ENCODE measurements at regions not wholly inside any gene's neighbourhood (a gene's known extent, or its start where the extent isn't known, plus 50 kb on each side); places are given as distances from the start of the nearest gene placed in this dataset.
A peak's percentile ranks its signal among the peaks of the same experiment; 100 is the strongest.
"Not testable (repeated sequence)": the region's sequence is repeated elsewhere in the genome, so short reads cannot be mapped to it uniquely, and the experiment has no call there.

DNA sequence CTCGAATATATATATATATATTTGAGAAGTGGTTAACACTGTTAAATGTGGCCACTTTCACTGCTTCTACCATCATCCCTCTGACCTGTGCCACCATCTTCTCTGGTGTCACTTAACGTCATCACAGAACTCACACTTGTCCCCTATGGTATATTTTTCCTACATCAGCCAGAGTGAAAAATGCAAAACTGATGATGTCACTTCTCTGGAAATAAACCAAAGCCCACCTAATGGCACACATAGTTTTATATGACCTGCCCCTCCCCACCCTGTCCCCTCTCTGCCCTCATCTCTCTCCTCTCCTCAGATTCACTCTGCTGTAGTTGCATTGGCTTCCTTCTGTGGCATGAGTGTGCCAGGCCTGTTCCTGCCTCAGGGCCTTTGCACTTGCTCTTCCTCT, 63.9 kb upstream of the IFNGR1 start:
- Histone ChIP-seq H3K36me3 (no peaks in the 10 kb centered on the region), H3K27ac (no peak overlapping the region)
- TF ChIP-seq, protein P1, sequence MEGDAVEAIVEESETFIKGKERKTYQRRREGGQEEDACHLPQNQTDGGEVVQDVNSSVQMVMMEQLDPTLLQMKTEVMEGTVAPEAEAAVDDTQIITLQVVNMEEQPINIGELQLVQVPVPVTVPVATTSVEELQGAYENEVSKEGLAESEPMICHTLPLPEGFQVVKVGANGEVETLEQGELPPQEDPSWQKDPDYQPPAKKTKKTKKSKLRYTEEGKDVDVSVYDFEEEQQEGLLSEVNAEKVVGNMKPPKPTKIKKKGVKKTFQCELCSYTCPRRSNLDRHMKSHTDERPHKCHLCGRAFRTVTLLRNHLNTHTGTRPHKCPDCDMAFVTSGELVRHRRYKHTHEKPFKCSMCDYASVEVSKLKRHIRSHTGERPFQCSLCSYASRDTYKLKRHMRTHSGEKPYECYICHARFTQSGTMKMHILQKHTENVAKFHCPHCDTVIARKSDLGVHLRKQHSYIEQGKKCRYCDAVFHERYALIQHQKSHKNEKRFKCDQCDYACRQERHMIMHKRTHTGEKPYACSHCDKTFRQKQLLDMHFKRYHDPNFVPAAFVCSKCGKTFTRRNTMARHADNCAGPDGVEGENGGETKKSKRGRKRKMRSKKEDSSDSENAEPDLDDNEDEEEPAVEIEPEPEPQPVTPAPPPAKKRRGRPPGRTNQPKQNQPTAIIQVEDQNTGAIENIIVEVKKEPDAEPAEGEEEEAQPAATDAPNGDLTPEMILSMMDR (IDR thresholded peaks at IDR 0.05; ENCODE audit: low read depth, low read length) = no peak

DNA sequence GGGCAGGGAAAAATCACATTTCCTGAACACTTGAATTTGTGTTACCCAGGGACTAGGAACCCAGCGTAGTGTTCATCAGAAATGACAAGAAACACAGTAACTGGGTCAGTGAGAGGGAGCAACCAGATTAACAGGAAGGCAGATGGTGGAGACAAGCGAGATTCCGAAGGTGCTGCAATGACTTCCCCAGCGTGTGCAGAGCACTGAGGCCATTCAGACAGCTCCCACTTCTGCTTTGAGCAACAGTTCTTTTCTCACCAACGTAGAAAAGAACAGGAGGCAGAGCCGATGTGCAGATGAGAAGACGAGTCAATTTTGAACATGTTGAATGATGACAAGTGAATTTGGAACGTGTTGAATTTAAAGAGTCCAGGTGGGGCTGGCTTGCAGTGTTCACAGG, 63.1 kb upstream of the IFNGR1 start:
- H3K9me3 ChIP-seq (ENCODE audit: severe bottlenecking) = no peaks in the 10 kb centered on the region
- no peaks in the 10 kb centered on the region for H3K36me3 ChIP-seq
- TF ChIP-seq, protein P1 (IDR thresholded peaks at IDR 0.05; ENCODE audit: low read depth, low read length) = no peak
- H3K27me3 ChIP-seq (ENCODE audit: insufficient read depth, low read depth, severe bottlenecking) = no peaks in the 10 kb centered on the region
- no peak for DNase-seq
- H3K4me3 ChIP-seq (ENCODE audit: low read depth, low read length) = no peak overlapping the region
- no peak overlapping the region for H3K27ac ChIP-seq

More for the DNA sequence above, 63.9 kb upstream of the IFNGR1 start:
- H3K4me3 ChIP-seq (ENCODE audit: low read depth, low read length) = no peak overlapping the region
- no peaks in the 10 kb centered on the region for H3K27me3 ChIP-seq (ENCODE audit: insufficient read depth, low read depth, severe bottlenecking)
- DNase-seq = no peak
- H3K9me3 ChIP-seq (ENCODE audit: severe bottlenecking) = no peaks in the 10 kb centered on the region

DNA sequence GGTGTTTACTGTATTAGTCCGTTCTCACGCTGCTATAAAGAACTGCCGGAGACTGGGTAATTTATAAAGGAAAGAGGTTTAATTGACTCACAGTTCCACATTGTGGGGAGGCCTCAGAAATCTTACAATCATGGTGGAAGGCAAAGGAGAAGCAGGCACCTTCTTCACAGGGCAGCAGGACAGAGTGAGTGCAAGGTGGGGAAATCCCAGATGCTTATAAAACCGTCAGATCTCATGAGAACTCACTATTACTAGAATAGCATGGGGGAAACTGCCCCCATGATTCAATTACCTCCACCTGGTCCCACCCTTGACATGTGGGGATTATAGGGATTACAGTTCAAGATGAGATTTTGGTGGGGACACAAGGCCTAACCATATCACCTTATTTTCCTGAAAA, 60.1 kb upstream of the IFNGR1 start:
- H3K9me3 ChIP-seq (ENCODE audit: severe bottlenecking); H3K27me3 ChIP-seq (ENCODE audit: insufficient read depth, low read depth, severe bottlenecking); H3K36me3 ChIP-seq; H3K4me3 ChIP-seq (ENCODE audit: low read depth, low read length); DNase-seq; H3K27ac ChIP-seq: not testable (repeated sequence)

DNA sequence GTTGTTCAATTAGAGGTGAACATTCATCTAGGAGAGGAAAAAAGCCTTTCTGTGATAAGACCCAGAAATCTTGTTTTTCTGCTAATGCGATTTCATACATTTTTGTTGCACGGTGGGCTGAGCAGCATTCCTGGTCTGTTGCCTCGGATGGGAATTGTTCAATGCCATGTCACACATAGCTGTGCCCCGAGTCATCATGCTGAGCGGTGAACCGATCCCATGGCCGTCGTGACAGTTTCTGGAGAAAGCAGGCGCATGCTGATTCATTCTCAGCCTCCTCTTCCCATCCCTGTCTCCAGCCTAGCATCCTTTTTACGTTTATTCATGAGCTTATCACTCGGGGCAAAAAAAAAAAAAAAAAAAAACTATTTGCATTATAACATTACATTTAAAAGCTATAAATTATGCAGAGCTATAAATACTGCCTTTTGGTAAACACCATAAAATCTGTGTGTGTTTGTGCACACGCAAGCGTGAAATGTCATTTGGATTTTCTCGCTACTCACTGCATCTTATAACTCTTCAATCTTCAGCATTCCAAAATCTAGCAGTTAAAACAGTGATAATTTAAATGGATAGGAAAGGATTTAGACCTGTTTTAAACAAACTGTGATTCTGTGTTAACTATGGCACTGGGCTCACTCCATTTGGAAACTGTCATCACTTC, 58.9 kb upstream of the IFNGR1 start:
- H3K27me3 ChIP-seq (ENCODE audit: insufficient read depth, low read depth, severe bottlenecking) = no peaks in the 10 kb centered on the region
- no peaks in the 10 kb centered on the region for H3K36me3 ChIP-seq
- H3K9me3 ChIP-seq (ENCODE audit: severe bottlenecking) = no peaks in the 10 kb centered on the region
- DNase-seq = no peak
- no peak overlapping the region for H3K27ac ChIP-seq
- TF ChIP-seq, protein P1 (IDR thresholded peaks at IDR 0.05; ENCODE audit: low read depth, low read length) = no peak
- no peak overlapping the region for H3K4me3 ChIP-seq (ENCODE audit: low read depth, low read length)

DNA sequence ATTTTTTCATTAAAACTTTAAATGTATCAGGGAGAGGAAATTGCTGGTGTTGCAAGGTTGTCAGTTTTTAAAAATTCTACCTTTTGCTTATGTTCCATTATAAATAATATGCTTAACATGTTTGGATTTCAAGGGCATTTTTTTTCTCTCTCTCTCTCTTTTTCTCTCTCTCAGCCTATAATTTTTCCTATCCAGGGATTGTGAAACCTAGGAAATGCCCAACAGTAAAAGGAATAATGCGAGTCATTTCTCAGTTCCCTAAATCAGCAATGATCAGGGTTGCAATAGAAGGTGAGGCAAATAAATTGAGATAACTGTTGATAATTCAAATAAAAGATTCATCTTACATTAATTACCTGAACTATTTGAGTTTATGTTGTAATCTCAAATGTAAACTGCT, 53.2 kb upstream of the IFNGR1 start:
- no peak for DNase-seq
- H3K4me3 ChIP-seq (ENCODE audit: low read depth, low read length) = no peak overlapping the region
- no peaks in the 10 kb centered on the region for H3K9me3 ChIP-seq (ENCODE audit: severe bottlenecking)
- H3K36me3 ChIP-seq = no peaks in the 10 kb centered on the region
- TF ChIP-seq, protein P1 (IDR thresholded peaks at IDR 0.05; ENCODE audit: low read depth, low read length) = no peak
- no peak overlapping the region for H3K27ac ChIP-seq
- H3K27me3 ChIP-seq (ENCODE audit: insufficient read depth, low read depth, severe bottlenecking) = no peaks in the 10 kb centered on the region

DNA sequence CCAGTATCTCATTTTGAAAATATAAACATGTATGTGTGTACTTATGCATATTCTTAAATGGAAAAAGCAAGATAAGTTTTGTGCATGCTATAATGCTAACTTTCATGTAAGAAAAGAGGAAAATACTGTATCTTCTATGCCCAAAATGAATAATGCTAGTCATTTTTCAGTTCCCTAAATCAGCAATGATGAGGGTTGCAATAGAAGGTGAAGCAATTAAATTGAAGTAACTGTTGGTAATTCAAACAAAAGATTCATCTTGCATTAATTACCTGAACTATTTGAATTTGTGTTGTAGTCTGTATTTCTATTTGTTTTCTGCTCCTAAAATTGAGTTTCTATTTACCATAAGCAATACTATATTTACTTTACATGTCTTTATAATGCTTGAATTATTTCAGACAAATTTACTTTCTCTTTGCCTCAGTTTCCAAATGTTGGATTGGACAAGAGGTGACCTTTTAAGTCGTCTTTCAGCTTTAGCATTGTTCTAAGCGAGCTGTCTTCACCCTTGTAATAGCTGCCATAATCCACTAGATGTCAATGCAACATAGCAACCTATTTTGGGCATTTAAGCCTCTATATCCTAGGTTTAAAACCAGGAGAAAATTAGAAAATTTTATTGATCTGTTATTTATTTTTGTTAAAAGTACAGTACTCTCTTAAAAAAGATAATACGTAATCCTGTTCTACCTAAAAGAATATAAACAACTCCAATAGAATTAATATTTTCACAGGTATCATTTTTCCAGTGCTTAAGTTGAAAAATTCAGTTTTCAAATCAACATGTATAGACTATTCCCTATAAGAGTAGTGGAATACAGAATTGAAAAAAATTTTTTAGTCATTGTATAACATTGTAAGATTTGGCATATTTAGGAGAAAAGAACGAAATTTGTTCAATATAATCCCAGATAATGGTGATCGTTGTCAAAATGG, 52.3 kb upstream of the IFNGR1 start:
- no peak for DNase-seq
- no peaks in the 10 kb centered on the region for H3K36me3 ChIP-seq
- H3K9me3 ChIP-seq (ENCODE audit: severe bottlenecking) = no peaks in the 10 kb centered on the region
- H3K4me3 ChIP-seq (ENCODE audit: low read depth, low read length) = no peak overlapping the region
- no peak overlapping the region for H3K27ac ChIP-seq
- TF ChIP-seq, protein P1 (IDR thresholded peaks at IDR 0.05; ENCODE audit: low read depth, low read length) = peak; percentile 61
- no peaks in the 10 kb centered on the region for H3K27me3 ChIP-seq (ENCODE audit: insufficient read depth, low read depth, severe bottlenecking)
